ENCODE measurements at regions not wholly inside any gene's neighbourhood (a gene's known extent, or its start where the extent isn't known, plus 50 kb on each side); places are given as distances from the start of the nearest gene placed in this dataset.

DNA sequence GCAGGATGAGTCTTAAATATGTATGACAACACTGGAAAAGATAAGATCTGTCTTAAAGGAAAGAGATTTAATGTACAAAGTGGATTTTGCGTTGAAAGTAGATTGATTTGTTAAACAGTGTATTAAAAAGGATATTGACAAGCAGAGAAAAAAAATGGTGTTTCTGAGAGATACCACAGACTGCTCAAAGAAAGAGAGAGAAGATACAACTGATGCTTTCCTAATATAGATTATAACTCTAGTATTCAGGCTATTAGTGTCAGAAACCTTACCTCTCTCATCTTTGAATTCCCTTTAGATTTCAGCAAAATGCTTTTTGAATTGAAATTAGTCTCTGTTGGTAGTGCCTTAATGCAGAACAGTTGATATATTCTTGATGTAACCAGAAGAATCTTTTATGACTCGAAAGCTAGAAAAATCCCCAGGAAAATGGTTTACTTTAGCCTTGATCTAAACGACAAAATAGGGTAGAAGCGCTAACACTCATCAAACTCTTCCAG, 550.7 kb downstream of the INHBA start:
- Mint-ChIP-seq H3K9me3 (no peaks in the 10 kb centered on the region), H3K27me3 (ENCODE audit: insufficient read depth) (peaks cover 2% of the 10 kb centered on the region), H3K27ac (no peak overlapping the region), H3K4me1 (no peaks in the 10 kb centered on the region), H3K36me3 (ENCODE audit: low read depth) (no peaks in the 10 kb centered on the region), H3K4me3 (no peak overlapping the region)
- no peak overlapping the region for H3K27ac ChIP-seq (ENCODE audit: low read depth, low read length)
- H3K27me3 ChIP-seq (ENCODE audit: control insufficient read depth, insufficient read depth, low read length, poor library complexity, severe bottlenecking) = no peaks in the 10 kb centered on the region
- DNase-seq = no peak
- no peaks in the 10 kb centered on the region for H3K36me3 ChIP-seq (ENCODE audit: control insufficient read depth, insufficient read depth, low read length)
- TF ChIP-seq, protein P1, sequence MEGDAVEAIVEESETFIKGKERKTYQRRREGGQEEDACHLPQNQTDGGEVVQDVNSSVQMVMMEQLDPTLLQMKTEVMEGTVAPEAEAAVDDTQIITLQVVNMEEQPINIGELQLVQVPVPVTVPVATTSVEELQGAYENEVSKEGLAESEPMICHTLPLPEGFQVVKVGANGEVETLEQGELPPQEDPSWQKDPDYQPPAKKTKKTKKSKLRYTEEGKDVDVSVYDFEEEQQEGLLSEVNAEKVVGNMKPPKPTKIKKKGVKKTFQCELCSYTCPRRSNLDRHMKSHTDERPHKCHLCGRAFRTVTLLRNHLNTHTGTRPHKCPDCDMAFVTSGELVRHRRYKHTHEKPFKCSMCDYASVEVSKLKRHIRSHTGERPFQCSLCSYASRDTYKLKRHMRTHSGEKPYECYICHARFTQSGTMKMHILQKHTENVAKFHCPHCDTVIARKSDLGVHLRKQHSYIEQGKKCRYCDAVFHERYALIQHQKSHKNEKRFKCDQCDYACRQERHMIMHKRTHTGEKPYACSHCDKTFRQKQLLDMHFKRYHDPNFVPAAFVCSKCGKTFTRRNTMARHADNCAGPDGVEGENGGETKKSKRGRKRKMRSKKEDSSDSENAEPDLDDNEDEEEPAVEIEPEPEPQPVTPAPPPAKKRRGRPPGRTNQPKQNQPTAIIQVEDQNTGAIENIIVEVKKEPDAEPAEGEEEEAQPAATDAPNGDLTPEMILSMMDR (conservative IDR thresholded peaks at IDR 0.05) = no peak
- 93 to 100% methylated on average over 4 of the region's 4 CpGs for WGBS, 2 experiments (ENCODE audit: insufficient coverage in 1 of 2, insufficient read length in 1 of 2)
- no peaks in the 10 kb centered on the region for H3K4me1 ChIP-seq (ENCODE audit: control insufficient read depth, insufficient read depth, low read length)
- no peak overlapping the region for H3K4me3 ChIP-seq (ENCODE audit: low read length)
- no peak overlapping the region for H3K9ac ChIP-seq (ENCODE audit: extremely low read depth, low read length, poor library complexity, severe bottlenecking)
- no peaks in the 10 kb centered on the region for H3K9me3 ChIP-seq (ENCODE audit: control insufficient read depth, low read length)

- H3K27me3 Mint-ChIP-seq (ENCODE audit: insufficient read depth) = peaks cover 2% of the 10 kb centered on the region
- Histone ChIP-seq H3K4me3 (ENCODE audit: low read length) (no peak overlapping the region), H3K9me3 (ENCODE audit: control insufficient read depth, low read length) (no peaks in the 10 kb centered on the region), H3K27ac (ENCODE audit: low read depth, low read length) (no peak overlapping the region), H3K4me1 (ENCODE audit: control insufficient read depth, insufficient read depth, low read length) (no peaks in the 10 kb centered on the region), H3K36me3 (ENCODE audit: control insufficient read depth, insufficient read depth, low read length) (no peaks in the 10 kb centered on the region), H3K27me3 (ENCODE audit: control insufficient read depth, insufficient read depth, low read length, poor library complexity, severe bottlenecking) (no peaks in the 10 kb centered on the region), H3K9ac (ENCODE audit: extremely low read depth, low read length, poor library complexity, severe bottlenecking) (no peak overlapping the region)
- no peak overlapping the region for H3K4me3 Mint-ChIP-seq
- TF ChIP-seq, protein P1 (conservative IDR thresholded peaks at IDR 0.05) = no peak
- H3K9me3 Mint-ChIP-seq = no peaks in the 10 kb centered on the region
- no peaks in the 10 kb centered on the region for H3K36me3 Mint-ChIP-seq (ENCODE audit: low read depth)
- peaks cover 7% of the 10 kb centered on the region for H3K4me1 Mint-ChIP-seq
- 97 to 100% methylated on average over 5 to 16 of the region's 16 CpGs for WGBS, 2 experiments (ENCODE audit: insufficient coverage in 1 of 2, insufficient read length in 1 of 2)
- DNase-seq = no peak
- H3K27ac Mint-ChIP-seq = no peak overlapping the region
Measured at GRCh38 chr7:41149576-41149975, 553.3 kb downstream of the INHBA start.

DNA sequence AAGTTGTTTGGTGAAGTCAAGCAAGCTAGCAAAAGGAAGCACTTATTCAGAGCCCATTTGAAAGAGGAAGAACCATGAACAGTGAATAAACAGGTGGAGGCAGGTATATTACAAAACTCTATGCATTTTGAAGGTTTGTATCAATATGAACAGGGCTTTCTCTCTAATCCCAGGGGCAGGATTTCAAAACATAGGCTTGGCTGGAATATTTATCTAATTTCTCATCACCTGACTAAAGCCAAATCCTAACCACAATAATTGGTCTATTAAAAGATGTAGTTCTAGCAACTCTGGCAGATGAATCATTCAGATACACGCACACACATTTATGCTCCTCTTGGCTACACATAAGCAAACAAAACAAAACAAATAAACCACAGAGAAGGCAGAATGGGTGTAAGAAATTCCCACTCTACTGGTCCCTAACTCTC, 554.4 kb downstream of the INHBA start:
- H3K9me3 Mint-ChIP-seq = no peaks in the 10 kb centered on the region

More for the DNA sequence above, 554.4 kb downstream of the INHBA start:
- Histone ChIP-seq H3K4me3 (ENCODE audit: low read length) (no peak overlapping the region), H3K9me3 (ENCODE audit: control insufficient read depth, low read length) (no peaks in the 10 kb centered on the region), H3K27me3 (ENCODE audit: control insufficient read depth, insufficient read depth, low read length, poor library complexity, severe bottlenecking) (no peaks in the 10 kb centered on the region), H3K4me1 (ENCODE audit: control insufficient read depth, insufficient read depth, low read length) (no peaks in the 10 kb centered on the region), H3K27ac (ENCODE audit: low read depth, low read length) (no peak overlapping the region), H3K36me3 (ENCODE audit: control insufficient read depth, insufficient read depth, low read length) (no peaks in the 10 kb centered on the region), H3K9ac (ENCODE audit: extremely low read depth, low read length, poor library complexity, severe bottlenecking) (no peak overlapping the region)
- H3K4me3 Mint-ChIP-seq = no peak overlapping the region
- peaks cover 2% of the 10 kb centered on the region for H3K27me3 Mint-ChIP-seq (ENCODE audit: insufficient read depth)
- TF ChIP-seq, protein P1 (conservative IDR thresholded peaks at IDR 0.05) = no peak
- H3K36me3 Mint-ChIP-seq (ENCODE audit: low read depth) = no peaks in the 10 kb centered on the region
- H3K27ac Mint-ChIP-seq = no peak overlapping the region
- peaks cover 7% of the 10 kb centered on the region for H3K4me1 Mint-ChIP-seq
- no peak for DNase-seq
- 79% methylated on average over 1 of the region's 1 CpG; no CpG with 5 or more reads in 1 of the 2 experiments for WGBS, 2 experiments (ENCODE audit: insufficient coverage in 1 of 2, insufficient read length in 1 of 2)
